ENCODE measurements at regions not wholly inside any gene's neighbourhood (a gene's known extent, or its start where the extent isn't known, plus 50 kb on each side); places are given as distances from the start of the nearest gene placed in this dataset.

- TF ChIP-seq ZNF274 (IDR thresholded peaks at IDR 0.05; ENCODE audit: low read depth, low read length) (no peak), YY1 (IDR thresholded peaks at IDR 0.05; ENCODE audit: insufficient read depth, insufficient read length) (no peak)
Observed at GRCh38 chr11:44408141-44408540, 98.2 kb upstream of the ALX4 start.

All from NT2/D1 (cell line).